Skin epidermis (tissue), 12 donors: ENCODE measurements at regions not wholly inside any gene's neighbourhood (a gene's known extent, or its start where the extent isn't known, plus 50 kb on each side); places are given as distances from the start of the nearest gene placed in this dataset.
A peak's percentile ranks its signal among the peaks of the same experiment; 100 is the strongest.
"Not testable (repeated sequence)": the region's sequence is repeated elsewhere in the genome, so short reads cannot be mapped to it uniquely, and the experiment has no call there.

Experiments used
- H3K27ac ChIP-seq, 21 experiments: fragments of 200-600 bp; sonication (generic) in 11 of 21; one replicate each; pipeline ENCODE4 v1.5.0; 2020; ENCODE audit warnings: mild to moderate bottlenecking in 3 of 21, inconsistent platforms in 2 of 21, moderate library complexity in 2 of 21
- H3K4me3 ChIP-seq, 7 experiments: fragments of 200-600 bp; sonication (generic) in 2 of 7; one replicate each; pipeline ENCODE4 v1.5.0; 2020; ENCODE audit warnings: inconsistent platforms in 2 of 7, mild to moderate bottlenecking in 2 of 7, moderate library complexity in 1 of 7

GRCh38 chr12:25615119-25615518 is 62.0 kb upstream of the LMNTD1 start:
- Histone ChIP-seq H3K4me3 (no peak overlapping the region), H3K27ac (peak overlapping the region in 2 of 21 experiments; percentile 44)

GRCh38 chr12:25616286-25616685 is 63.2 kb upstream of the LMNTD1 start:
- H3K4me3 ChIP-seq: no peak overlapping the region
- no peak overlapping the region for H3K27ac ChIP-seq

GRCh38 chr12:25617991-25618390 is 64.9 kb upstream of the LMNTD1 start:
- no peak overlapping the region for H3K27ac ChIP-seq
- H3K4me3 ChIP-seq: no peak overlapping the region

- no peak overlapping the region for H3K27ac ChIP-seq
- no peak overlapping the region for H3K4me3 ChIP-seq
These were observed 70.7 kb upstream of the LMNTD1 start for GRCh38 chr12:25623816-25624215.

GRCh38 chr12:25625146-25625545 is 72.1 kb upstream of the LMNTD1 start:
- H3K27ac ChIP-seq: peak overlapping the region in 3 of 21 experiments; percentile 14 to 44 (median 38)
- H3K4me3 ChIP-seq: no peak overlapping the region

GRCh38 chr12:25629341-25629740 is 76.3 kb upstream of the LMNTD1 start:
- no peak overlapping the region for H3K4me3 ChIP-seq

GRCh38 chr12:25630735-25631515 is 77.8 kb upstream of the LMNTD1 start:
- not testable (repeated sequence) for H3K27ac ChIP-seq, H3K4me3 ChIP-seq

More at GRCh38 chr12:25629341-25629740, 76.3 kb upstream of the LMNTD1 start:
- no peak overlapping the region for H3K27ac ChIP-seq

GRCh38 chr12:25633149-25633548 is 80.1 kb upstream of the LMNTD1 start:
- not testable (repeated sequence) for H3K4me3 ChIP-seq, H3K27ac ChIP-seq

GRCh38 chr12:25637752-25638151 is 84.7 kb upstream of the LMNTD1 start:
- no peak overlapping the region for H3K4me3 ChIP-seq
- H3K27ac ChIP-seq: no peak overlapping the region

- H3K27ac ChIP-seq: no peak overlapping the region
- no peak overlapping the region for H3K4me3 ChIP-seq
These were observed 86.3 kb upstream of the LMNTD1 start for GRCh38 chr12:25639406-25639805.

GRCh38 chr12:25644979-25645378 is 91.9 kb upstream of the LMNTD1 start:
- H3K27ac ChIP-seq: no peak overlapping the region
- no peak overlapping the region for H3K4me3 ChIP-seq

- Histone ChIP-seq H3K27ac (no peak overlapping the region), H3K4me3 (no peak overlapping the region)
These were observed 92.3 kb upstream of the LMNTD1 start for GRCh38 chr12:25645427-25645826.

- H3K27ac ChIP-seq: no peak overlapping the region
- no peak overlapping the region for H3K4me3 ChIP-seq
These were observed 98.8 kb upstream of the LMNTD1 start for GRCh38 chr12:25651931-25652330.

- no peak overlapping the region for H3K4me3 ChIP-seq
- no peak overlapping the region for H3K27ac ChIP-seq
These were observed 99.3 kb upstream of the LMNTD1 start for GRCh38 chr12:25652371-25652770.

GRCh38 chr12:25653487-25654175 is 100.5 kb upstream of the LMNTD1 start:
- Histone ChIP-seq H3K4me3 (no peak overlapping the region), H3K27ac (no peak overlapping the region)

- H3K27ac ChIP-seq: peak overlapping the region in 1 of 21 experiments; percentile 8
- no peak overlapping the region for H3K4me3 ChIP-seq
These were observed 102.6 kb upstream of the LMNTD1 start for GRCh38 chr12:25655702-25656101.

GRCh38 chr12:25659621-25660020 is 106.5 kb upstream of the LMNTD1 start:
- Histone ChIP-seq H3K4me3 (no peak overlapping the region), H3K27ac (no peak overlapping the region)

- H3K27ac ChIP-seq: no peak overlapping the region
- no peak overlapping the region for H3K4me3 ChIP-seq
These were observed 117.3 kb upstream of the LMNTD1 start for GRCh38 chr12:25670076-25671055.

- no peak overlapping the region for H3K4me3 ChIP-seq
- no peak overlapping the region for H3K27ac ChIP-seq
These were observed 122.7 kb upstream of the LMNTD1 start for GRCh38 chr12:25675808-25676207.
